22Rv1 (cell line): ENCODE measurements at regions not wholly inside any gene's neighbourhood (a gene's known extent, or its start where the extent isn't known, plus 50 kb on each side); places are given as distances from the start of the nearest gene placed in this dataset.

Source experiments
- ZFX ChIP-seq: fragments of 450-650 bp; IDR thresholded peaks from 2 replicates; pipeline ENCODE4 v1.6.1; 2017; ENCODE audit warnings: antibody characterized with exemption, borderline replicate concordance
- TF ChIP-seq, protein P1 (sequence below): fragments of 450-650 bp; IDR thresholded peaks from 2 replicates; pipeline ENCODE4 v1.5.1; 2017; ENCODE audit warnings: mild to moderate bottlenecking

DNA sequence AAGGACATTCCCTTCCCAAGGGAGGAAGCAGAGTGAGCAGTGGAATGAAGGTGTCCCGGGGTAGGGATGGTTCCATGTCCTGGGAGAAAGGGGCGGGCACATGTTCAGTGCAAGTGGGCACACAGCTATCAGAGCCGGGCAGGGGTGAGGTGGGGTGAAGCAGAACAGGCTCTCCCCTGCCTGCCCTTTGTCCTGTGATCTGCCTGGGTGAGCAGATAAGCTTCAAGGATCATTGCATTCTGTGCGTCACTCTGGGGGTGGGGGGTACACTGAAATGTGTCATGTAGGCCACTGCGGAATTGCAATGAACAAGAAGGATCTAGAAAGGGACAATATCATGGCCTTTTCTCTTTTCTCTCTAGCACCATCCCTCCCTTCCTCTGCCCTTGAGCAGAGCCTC is 61.7 kb upstream of the SHB start:
- TF ChIP-seq, protein P1, sequence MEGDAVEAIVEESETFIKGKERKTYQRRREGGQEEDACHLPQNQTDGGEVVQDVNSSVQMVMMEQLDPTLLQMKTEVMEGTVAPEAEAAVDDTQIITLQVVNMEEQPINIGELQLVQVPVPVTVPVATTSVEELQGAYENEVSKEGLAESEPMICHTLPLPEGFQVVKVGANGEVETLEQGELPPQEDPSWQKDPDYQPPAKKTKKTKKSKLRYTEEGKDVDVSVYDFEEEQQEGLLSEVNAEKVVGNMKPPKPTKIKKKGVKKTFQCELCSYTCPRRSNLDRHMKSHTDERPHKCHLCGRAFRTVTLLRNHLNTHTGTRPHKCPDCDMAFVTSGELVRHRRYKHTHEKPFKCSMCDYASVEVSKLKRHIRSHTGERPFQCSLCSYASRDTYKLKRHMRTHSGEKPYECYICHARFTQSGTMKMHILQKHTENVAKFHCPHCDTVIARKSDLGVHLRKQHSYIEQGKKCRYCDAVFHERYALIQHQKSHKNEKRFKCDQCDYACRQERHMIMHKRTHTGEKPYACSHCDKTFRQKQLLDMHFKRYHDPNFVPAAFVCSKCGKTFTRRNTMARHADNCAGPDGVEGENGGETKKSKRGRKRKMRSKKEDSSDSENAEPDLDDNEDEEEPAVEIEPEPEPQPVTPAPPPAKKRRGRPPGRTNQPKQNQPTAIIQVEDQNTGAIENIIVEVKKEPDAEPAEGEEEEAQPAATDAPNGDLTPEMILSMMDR: no peak
- TF ChIP-seq ZFX: no peak
